ENCODE measurements at regions not wholly inside any gene's neighbourhood (a gene's known extent, or its start where the extent isn't known, plus 50 kb on each side); places are given as distances from the start of the nearest gene placed in this dataset.

GRCh38 chr5:155728857-155729683 lies 597.9 kb upstream of the SGCD start:
- Histone ChIP-seq H3K36me3 (no peaks in the 10 kb centered on the region), H3K4me3 (ENCODE audit: low read depth, low read length) (peak overlapping the region; percentile 72), H3K27ac (no peak overlapping the region), H3K9me3 (ENCODE audit: severe bottlenecking) (no peaks in the 10 kb centered on the region), H3K27me3 (ENCODE audit: insufficient read depth, low read depth, severe bottlenecking) (peaks cover 11% of the 10 kb centered on the region)
- peak; percentile 67 for DNase-seq
- peak; percentile 20; the same call in 1 of the 2 replicates for TF ChIP-seq CTCF (IDR thresholded peaks at IDR 0.05; ENCODE audit: low read depth, low read length)

DNA sequence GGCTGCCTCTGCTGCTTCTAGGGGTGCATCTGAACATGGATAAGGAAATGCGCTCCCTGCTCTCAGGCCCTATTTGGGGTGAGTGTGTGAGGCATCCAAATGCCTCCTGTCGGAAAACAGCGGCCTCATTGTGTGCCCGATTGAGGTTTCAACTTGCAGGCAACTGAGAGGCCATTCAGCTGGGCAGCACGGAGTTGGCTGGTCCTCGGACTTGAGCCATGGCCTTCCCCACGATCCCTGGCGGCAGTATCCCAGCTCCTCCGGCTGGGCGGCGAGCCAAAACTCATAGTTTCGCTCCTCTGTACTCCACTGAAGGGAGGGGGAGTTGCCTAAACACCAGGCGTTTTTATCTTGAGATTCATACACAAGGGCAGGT lies 597.3 kb upstream of the SGCD start:
- no peaks in the 10 kb centered on the region for H3K36me3 ChIP-seq
- DNase-seq, result no peak
- no peak overlapping the region for H3K27ac ChIP-seq
- peaks cover 11% of the 10 kb centered on the region for H3K27me3 ChIP-seq (ENCODE audit: insufficient read depth, low read depth, severe bottlenecking)
- TF ChIP-seq CTCF (IDR thresholded peaks at IDR 0.05; ENCODE audit: low read depth, low read length), result no peak
- H3K9me3 ChIP-seq (ENCODE audit: severe bottlenecking), result no peaks in the 10 kb centered on the region
- H3K4me3 ChIP-seq (ENCODE audit: low read depth, low read length), result peak overlapping the region; percentile 72

DNA sequence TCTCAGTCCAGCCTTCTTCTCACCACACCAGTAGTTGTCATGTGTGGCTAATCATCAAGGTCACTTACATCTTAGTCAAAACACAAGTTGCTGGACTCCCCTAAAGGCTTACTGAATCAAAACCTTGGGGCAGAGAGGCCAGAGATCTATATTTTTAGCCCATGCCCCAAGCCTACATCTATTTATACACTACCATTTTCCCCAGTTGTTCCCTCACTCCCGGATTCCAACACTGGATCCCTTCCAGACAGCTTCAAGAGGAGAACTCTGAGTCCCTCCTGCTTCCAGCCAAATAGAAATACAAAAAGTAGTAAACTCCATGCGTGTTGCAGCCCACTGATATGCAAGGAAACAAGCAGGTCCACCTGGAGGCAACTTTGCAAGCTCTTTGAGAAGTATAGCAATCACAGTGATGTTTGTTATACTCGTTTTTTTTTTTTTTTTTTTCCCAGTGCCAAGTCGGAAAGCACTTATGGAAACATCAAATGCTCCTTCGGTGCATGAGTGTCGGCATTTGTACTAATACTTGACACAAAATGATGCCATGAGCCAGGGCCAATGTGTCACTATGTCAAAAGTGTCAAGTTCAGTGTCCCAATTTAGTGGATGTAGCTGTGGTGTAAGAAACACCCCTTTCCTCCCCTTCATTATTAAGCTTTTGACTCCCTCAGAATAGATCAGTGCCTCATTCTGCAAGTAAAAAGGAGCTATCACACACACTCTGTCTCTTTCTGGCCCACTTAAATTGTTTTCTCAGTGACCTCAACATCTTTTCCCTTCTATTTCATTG lies 594.2 kb upstream of the SGCD start:
- no peak overlapping the region for H3K27ac ChIP-seq
- H3K36me3 ChIP-seq, result no peaks in the 10 kb centered on the region
- H3K4me3 ChIP-seq (ENCODE audit: low read depth, low read length), result no peak overlapping the region
- no peaks in the 10 kb centered on the region for H3K9me3 ChIP-seq (ENCODE audit: severe bottlenecking)
- DNase-seq, result no peak
- peaks cover 9% of the 10 kb centered on the region for H3K27me3 ChIP-seq (ENCODE audit: insufficient read depth, low read depth, severe bottlenecking)
- TF ChIP-seq CTCF (IDR thresholded peaks at IDR 0.05; ENCODE audit: low read depth, low read length), result no peak

GRCh38 chr5:155733935-155734334 lies 593.0 kb upstream of the SGCD start:
- no peak overlapping the region for H3K4me3 ChIP-seq (ENCODE audit: low read depth, low read length)
- no peak for DNase-seq
- no peaks in the 10 kb centered on the region for H3K9me3 ChIP-seq (ENCODE audit: severe bottlenecking)
- no peak overlapping the region for H3K27ac ChIP-seq
- no peak for TF ChIP-seq CTCF (IDR thresholded peaks at IDR 0.05; ENCODE audit: low read depth, low read length)
- H3K36me3 ChIP-seq, result no peaks in the 10 kb centered on the region
- peaks cover 9% of the 10 kb centered on the region for H3K27me3 ChIP-seq (ENCODE audit: insufficient read depth, low read depth, severe bottlenecking)

DNA sequence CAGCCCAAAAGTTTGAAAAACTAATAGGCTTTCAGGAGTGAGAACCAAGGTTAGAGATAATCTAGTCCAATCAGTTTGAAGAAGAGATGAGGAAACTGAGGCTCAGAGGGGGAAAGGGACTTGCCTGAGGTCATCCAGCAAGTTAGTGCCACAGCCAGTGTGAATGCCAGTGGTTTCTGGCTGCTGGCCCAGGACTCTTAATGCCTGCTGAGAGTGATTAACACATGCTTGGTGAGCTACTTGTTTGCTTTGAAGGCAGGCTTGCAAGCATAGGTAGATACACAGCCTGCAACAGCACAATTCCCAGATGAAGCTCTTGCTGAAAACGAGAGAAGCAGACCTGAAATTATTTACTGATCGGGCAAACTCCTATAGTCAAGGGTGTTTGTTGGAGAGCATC lies 591.6 kb upstream of the SGCD start:
- TF ChIP-seq CTCF (IDR thresholded peaks at IDR 0.05; ENCODE audit: low read depth, low read length), result no peak
- Histone ChIP-seq H3K27me3 (ENCODE audit: insufficient read depth, low read depth, severe bottlenecking) (peaks cover 3% of the 10 kb centered on the region), H3K36me3 (no peaks in the 10 kb centered on the region), H3K27ac (no peak overlapping the region), H3K9me3 (ENCODE audit: severe bottlenecking) (no peaks in the 10 kb centered on the region), H3K4me3 (ENCODE audit: low read depth, low read length) (no peak overlapping the region)
- DNase-seq, result no peak

Measured in WERI-Rb-1 (cell line).